ENCODE measurements at regions not wholly inside any gene's neighbourhood (a gene's known extent, or its start where the extent isn't known, plus 50 kb on each side); places are given as distances from the start of the nearest gene placed in this dataset.

GRCh38 chr3:116848248-116848829 is 138.8 kb downstream of the TUSC7 start:
- no peak for DNase-seq (ENCODE audit: low read depth)

DNA sequence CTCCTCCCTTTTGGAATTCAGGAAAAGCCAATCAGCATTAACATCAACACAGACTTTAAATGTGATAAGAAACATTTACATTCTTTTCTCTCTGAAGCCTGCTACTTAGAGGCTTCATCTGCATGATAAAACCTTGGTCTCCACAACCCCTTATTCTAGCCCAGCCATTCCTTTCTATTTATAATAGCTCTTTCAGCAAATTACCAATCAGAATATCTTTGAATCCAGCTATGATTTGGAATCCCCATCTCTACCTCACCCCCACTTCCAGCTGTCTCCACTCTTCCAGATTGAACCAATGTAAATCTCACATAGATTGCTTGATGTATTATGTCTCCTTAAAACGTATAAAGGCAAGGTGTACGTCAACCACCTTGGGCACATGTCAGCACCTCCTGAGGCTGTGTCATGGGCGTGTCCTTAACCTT is 139.7 kb downstream of the TUSC7 start:
- no peak for DNase-seq (ENCODE audit: low read depth)

DNA sequence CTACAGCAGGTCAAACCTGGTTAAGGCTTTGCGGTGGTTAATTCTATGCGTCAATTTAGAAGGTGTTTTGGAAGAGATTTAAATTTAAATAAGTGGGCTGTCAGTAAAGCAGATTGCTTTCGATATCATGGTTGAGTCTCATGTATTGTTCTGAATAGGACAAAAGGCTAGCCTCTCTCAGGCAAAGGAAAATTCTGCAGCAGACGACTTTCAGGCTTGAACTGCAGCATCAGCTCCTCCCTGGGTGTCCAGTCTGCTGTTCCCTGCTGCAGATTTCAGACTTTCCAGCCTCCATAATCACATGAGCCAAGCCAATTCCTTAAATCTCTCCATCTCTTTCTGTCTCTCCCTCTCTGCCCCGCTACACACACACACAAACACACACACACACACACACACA is 143.2 kb downstream of the TUSC7 start:
- DNase-seq (ENCODE audit: low read depth): no peak

GRCh38 chr3:116863270-116863770 is 153.7 kb downstream of the TUSC7 start:
- no peak for DNase-seq (ENCODE audit: low read depth)

GRCh38 chr3:116863822-116864589 is 154.4 kb downstream of the TUSC7 start:
- peak; percentile 37 for DNase-seq (ENCODE audit: low read depth)

GRCh38 chr3:116864590-116864927 is 155.0 kb downstream of the TUSC7 start:
- no peak for DNase-seq (ENCODE audit: low read depth)

DNA sequence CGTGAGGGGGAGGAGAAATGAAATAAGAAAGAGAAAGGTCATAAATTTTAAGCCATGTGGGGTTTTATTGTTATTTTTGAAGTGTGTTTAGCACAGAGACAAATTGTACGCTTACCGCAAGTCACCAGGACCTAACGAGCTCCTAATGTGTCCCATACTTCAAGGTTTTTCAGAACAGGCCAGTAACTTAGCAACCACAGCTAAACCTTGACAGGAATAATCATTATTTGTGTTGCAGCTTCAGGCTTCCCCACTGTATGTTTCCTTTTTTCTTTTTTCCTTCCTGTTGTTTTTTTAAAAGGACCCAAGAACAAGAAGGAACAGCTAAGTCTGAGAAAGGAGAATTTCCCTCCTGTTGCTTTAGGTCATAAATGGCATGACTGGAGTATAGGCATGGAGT is 160.8 kb downstream of the TUSC7 start:
- no peak for DNase-seq (ENCODE audit: low read depth)

GRCh38 chr3:116871905-116872304 is 162.3 kb downstream of the TUSC7 start:
- DNase-seq (ENCODE audit: low read depth): no peak

DNA sequence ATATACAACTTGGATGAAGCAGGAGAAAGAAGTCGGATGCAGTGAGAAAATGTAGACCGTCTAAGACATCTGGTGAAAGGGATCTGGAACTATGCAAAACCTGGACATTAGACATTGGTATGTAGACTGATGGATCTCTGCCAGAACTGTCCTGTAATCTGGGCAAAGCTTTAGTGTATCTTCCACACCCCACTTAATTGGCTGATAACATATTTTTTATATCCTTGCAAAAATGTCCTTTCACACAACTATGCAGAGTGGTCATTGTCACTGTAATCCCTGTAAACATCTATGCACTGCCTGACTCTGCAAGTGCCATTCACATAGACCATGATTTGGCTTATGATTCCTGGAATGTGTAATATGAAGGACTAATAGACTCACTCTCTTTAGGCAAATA is 163.1 kb downstream of the TUSC7 start:
- DNase-seq (ENCODE audit: low read depth): no peak

DNA sequence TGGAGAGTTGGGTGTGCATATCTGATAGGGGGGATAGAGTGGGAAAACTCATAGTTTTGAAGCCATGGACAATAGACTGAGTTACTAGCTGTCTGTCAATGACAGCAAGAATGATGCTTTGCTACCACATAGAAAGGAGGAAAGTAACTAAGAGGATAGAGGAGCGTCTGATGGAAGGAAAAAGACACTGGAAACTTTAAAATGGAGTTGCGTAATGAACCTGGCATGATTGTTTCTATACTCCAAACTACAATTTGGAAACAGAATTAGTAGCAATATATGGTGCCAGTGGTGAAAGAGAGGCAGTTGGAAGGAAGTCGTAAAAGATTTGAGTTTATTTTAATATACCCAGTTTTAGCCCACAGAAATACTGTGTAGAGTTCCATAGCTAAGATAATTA is 163.6 kb downstream of the TUSC7 start:
- no peak for DNase-seq (ENCODE audit: low read depth)

- no peak for DNase-seq (ENCODE audit: low read depth)
Observed at GRCh38 chr3:116877968-116878367, 168.4 kb downstream of the TUSC7 start.

DNA sequence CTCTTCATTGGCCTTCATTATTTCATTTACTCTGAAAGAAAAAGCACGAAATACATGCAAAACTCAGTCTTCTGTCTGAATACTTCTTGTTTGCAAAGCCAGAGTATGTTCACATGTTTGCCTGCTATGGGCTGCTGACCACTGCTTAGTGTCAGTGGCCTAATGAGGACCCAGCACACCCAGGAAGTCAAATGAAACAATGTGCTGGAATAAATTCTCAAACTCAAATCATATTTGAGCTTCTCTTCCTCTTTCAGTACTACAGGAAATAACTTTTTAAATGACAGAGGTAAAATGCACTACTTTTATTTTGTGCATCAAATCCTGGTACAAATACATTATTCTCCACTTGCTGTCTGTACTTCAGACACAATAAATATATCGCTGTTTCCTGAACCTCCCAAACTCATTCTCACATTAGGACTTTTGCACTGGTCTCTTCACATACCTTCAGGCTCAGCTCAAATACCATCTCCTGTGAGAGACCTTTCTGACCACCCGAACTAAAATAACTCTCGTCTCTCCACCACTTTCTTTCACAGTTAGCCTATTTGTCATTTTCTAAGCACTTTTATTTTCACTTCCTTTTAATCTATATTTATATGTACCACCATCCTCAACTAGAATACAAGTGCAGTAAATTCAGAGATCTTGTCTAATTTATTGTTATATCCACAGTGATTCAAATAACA is 176.8 kb downstream of the TUSC7 start:
- no peak for DNase-seq (ENCODE audit: low read depth)

- no peak for DNase-seq (ENCODE audit: low read depth)
Observed at GRCh38 chr3:116896116-116896515, 186.5 kb downstream of the TUSC7 start.

DNA sequence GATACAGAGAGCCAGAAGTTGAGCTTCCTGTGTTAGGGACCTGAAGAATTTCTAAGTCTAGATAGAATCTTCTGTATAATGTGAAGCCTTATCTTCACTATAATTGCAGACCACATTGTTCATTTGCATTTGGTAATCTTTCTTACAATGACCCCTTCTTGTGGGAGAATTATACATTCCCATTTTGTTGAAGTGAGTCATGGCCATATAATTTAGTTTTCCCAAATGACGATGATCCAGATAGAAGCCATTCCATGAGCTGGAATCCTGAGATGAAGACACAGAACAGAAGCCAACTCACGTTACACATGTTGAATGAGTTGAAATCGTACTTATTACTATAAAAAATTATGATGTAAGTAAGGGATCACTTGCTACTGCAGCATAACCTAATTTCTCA is 187.8 kb downstream of the TUSC7 start:
- DNase-seq (ENCODE audit: low read depth): no peak

DNA sequence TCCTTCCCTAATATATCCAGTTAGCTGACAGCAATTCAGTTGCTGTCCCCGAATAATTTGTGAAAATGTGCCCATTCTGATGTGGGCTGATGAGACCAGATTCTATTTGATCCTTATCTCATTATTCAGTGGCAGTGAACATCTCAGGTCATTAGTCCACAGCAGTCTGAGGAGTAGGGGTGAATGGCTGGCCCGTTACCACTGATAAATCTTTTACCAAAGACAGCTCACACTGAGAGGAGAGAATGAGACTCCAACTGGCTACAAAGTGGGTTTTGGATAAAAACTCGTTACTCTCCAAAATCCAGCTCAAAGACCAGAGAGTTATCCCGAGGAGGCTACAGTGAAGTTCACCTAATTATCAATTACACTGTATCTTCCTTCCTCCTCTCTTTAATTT is 189.7 kb downstream of the TUSC7 start:
- DNase-seq (ENCODE audit: low read depth): no peak

DNA sequence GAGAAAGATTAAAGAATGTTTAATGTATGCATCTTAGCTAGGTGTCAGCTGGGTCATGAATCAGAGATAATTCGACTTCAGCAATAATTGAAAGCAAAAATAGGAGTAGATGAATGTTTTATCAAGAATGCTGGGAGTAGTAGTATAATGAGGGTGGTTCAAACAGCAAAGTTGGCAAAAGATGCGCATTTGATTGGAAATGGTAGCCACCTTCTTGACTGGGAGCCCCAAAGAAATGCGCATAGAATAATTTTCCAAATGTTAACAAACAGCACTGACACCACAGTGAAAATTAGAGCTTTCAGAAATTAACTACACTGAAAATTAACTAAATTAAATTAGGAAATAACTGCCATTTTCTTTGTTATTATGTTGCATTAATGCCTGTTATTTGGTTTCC is 195.8 kb downstream of the TUSC7 start:
- DNase-seq (ENCODE audit: low read depth): no peak

DNA sequence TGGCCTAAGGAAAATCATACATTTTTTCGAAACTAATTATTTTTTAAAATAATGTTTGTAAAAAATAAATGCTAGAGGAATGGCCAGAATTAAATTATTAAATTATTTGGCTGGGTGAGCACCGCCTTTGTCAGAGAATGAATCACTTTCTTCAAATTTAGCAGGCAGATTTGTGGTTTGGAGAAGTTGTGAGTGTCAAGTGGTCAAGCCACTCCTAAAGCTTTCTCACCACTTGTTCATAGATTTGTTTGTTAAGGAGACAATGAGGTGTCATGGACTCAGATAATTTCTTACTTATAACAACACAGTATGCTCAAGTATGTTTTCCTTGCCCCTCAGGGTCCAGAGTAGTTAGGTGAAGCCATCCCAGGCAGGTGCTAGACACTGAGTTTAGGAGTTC is 196.2 kb downstream of the TUSC7 start:
- no peak for DNase-seq (ENCODE audit: low read depth)

GRCh38 chr3:116912116-116912515 is 202.5 kb downstream of the TUSC7 start:
- no peak for DNase-seq (ENCODE audit: low read depth)

GRCh38 chr3:116914004-116914403 is 204.4 kb downstream of the TUSC7 start:
- DNase-seq (ENCODE audit: low read depth): no peak

DNA sequence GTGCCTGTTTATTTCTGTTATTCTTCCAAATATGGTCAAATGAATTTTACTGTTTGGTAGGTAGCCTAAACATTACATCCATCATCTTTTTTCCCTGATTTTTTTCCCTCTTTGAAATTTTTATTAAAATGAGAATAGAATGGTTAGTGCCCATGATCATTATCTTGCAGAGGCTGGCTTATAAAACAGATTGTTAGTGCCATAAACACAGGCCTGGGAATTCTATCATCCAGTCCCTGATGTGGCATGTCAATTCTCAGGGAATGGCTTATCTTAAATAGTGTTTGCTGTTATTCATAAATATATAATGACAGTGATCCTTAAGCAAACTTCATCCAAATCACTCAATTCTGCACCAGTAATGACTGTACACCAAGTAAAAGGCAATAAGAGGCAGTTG is 207.3 kb downstream of the TUSC7 start:
- DNase-seq (ENCODE audit: low read depth): no peak

DNA sequence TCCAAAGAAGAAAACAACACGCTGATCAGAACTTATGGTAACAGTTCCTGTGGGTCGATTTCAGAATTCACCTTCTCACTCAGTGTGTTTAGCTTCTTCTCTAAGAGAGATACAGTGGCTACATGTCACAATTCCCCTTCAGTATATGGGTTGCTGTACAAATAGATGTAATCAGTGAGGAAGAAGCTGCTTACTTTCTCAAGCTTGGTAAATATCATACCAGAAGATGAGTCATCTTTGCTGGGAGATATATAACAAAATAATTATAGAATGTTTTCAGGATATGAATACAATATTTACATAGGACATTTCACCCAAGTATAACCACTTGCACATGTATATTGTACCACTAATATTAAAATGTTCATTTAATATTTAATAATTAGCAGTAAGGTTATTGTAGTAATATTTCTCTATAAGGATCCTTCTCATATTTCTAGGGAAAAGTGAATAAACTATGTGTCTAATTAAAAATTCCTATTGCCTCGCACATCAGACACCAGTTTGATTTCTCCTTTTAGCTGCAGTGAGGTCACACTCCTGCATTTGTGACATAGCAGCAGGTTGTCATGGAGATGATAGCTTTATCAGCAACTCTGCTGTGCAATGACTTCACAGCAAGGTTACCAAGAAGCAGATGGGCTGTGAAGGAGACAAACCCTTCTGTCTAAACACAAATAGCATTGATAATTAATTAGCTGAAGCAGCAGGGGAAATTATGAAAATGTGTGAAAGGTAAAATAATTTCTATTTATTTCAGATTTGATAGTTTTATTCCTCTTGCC is 211.4 kb downstream of the TUSC7 start:
- DNase-seq (ENCODE audit: low read depth): no peak

GRCh38 chr3:116927918-116928317 is 218.3 kb downstream of the TUSC7 start:
- DNase-seq (ENCODE audit: low read depth): no peak
